Prostate gland (tissue), 2 donors: ENCODE measurements at regions not wholly inside any gene's neighbourhood (a gene's known extent, or its start where the extent isn't known, plus 50 kb on each side); places are given as distances from the start of the nearest gene placed in this dataset.
A peak's percentile ranks its signal among the peaks of the same experiment; 100 is the strongest.

Source experiments
- DNase-seq: peaks from one replicate; pipeline ENCODE4 v3.0.0-alpha.2; 2019; ENCODE audit warnings: low spot score
- H3K27ac ChIP-seq, 2 donors: fragments of 200-600 bp; sonication (generic); 2 replicates each; pipeline ENCODE4 v1.5.1; 2017 to 2019
- H3K27me3 ChIP-seq: fragments of 200-600 bp; sonication (generic); replicated peaks from 2 replicates; pipeline ENCODE4 v1.5.1; 2019; ENCODE audit not compliant: insufficient read depth
- H3K36me3 ChIP-seq, 2 donors: fragments of 200-600 bp; sonication (generic); 1 replicate in 1 of 2; 2 replicates in 1 of 2; pipeline versions ENCODE4 v1.5.1 to v1.8.1; 2017 to 2019
- H3K4me1 ChIP-seq: fragments of 200-600 bp; sonication (generic); replicated peaks from 2 replicates; pipeline ENCODE4 v1.5.1; 2019
- H3K4me3 ChIP-seq, 2 donors: fragments of 200-600 bp; sonication (generic); 2 replicates each; pipeline ENCODE4 v1.5.1; 2017 to 2019
- H3K9me3 ChIP-seq: fragments of 200-600 bp; sonication (generic); 2 replicates; pipeline ENCODE4 v1.5.1; 2017
- POLR2A ChIP-seq: fragments of 450-650 bp; IDR thresholded peaks from one replicate; pipeline ENCODE4 v1.6.1; 2016; ENCODE audit warnings: antibody characterized with exemption, mild to moderate bottlenecking
- POLR2AphosphoS5 ChIP-seq: sonication (generic); formaldehyde crosslinking; IDR thresholded peaks from one replicate; pipeline ENCODE4 v1.6.1; 2017; ENCODE audit warnings: antibody characterized with exemption
- WGBS: methylation state at CpG from one replicate; pipeline ENCODE4 v1.1.5; 2018; 5-methylcytosine and 5-hydroxymethylcytosine counted together
- intact Hi-C: fragments of 100-400 bp; cut with DNase I; formaldehyde crosslinking; loops from one replicate; pipeline ENCODE4 v1.14.2; 2022
- TF ChIP-seq, protein P1 (sequence below), 4 experiments: fragments of 200-600 bp in 2 of 4; fragments of 450-650 bp in 2 of 4; sonication (generic) in 2 of 4; IDR thresholded peaks; 1 replicate in 3 of 4; 2 replicates in 1 of 4; pipeline ENCODE4 v1.5.1; 2016 to 2019; ENCODE audit warnings: antibody characterized with exemption in 4 of 4, mild to moderate bottlenecking in 2 of 4, moderate library complexity in 2 of 4

GRCh38 chr6:113489952-113490746, 367.0 kb upstream of the MARCKS start:
- H3K9me3 ChIP-seq = no peaks in the 10 kb centered on the region
- DNase-seq = peak; percentile 7
- no peaks in the 10 kb centered on the region for H3K4me1 ChIP-seq
- intact Hi-C loops = no loop called here
- H3K27ac ChIP-seq = no peak overlapping the region
- 68% methylated on average over 1 of the region's 1 CpG for WGBS
- H3K4me3 ChIP-seq = no peak overlapping the region
- TF ChIP-seq POLR2A (no peak), POLR2AphosphoS5 (no peak)
- TF ChIP-seq, protein P1, sequence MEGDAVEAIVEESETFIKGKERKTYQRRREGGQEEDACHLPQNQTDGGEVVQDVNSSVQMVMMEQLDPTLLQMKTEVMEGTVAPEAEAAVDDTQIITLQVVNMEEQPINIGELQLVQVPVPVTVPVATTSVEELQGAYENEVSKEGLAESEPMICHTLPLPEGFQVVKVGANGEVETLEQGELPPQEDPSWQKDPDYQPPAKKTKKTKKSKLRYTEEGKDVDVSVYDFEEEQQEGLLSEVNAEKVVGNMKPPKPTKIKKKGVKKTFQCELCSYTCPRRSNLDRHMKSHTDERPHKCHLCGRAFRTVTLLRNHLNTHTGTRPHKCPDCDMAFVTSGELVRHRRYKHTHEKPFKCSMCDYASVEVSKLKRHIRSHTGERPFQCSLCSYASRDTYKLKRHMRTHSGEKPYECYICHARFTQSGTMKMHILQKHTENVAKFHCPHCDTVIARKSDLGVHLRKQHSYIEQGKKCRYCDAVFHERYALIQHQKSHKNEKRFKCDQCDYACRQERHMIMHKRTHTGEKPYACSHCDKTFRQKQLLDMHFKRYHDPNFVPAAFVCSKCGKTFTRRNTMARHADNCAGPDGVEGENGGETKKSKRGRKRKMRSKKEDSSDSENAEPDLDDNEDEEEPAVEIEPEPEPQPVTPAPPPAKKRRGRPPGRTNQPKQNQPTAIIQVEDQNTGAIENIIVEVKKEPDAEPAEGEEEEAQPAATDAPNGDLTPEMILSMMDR (IDR thresholded peaks at IDR 0.05) = no peak
- H3K36me3 ChIP-seq = no peaks in the 10 kb centered on the region
- no peaks in the 10 kb centered on the region for H3K27me3 ChIP-seq

DNA sequence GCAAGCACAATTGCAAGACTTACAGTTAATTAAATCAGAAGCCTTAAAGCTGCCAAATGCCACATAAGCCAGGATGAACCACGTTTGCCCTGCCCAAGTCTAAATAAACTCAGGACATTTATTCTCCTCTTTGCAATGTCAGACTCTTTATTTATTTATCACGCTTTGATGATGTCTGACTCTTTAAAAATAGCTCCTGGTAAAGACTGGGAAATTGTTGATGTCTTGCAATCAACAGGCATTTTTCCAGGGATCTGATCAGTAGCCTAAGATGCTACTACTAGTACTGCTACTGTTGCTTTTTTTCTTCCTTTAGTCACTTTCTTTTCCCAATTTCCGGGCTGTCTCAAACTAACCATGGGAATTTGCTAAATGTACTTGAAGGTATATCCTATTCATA, 365.8 kb upstream of the MARCKS start:
- intact Hi-C loops = no loop called here
- Histone ChIP-seq H3K4me3 (no peak overlapping the region), H3K27ac (no peak overlapping the region), H3K9me3 (no peaks in the 10 kb centered on the region), H3K27me3 (no peaks in the 10 kb centered on the region), H3K4me1 (no peaks in the 10 kb centered on the region), H3K36me3 (no peaks in the 10 kb centered on the region)
- TF ChIP-seq POLR2AphosphoS5 (no peak), POLR2A (no peak)
- TF ChIP-seq, protein P1 (IDR thresholded peaks at IDR 0.05) = no peak
- no peak for DNase-seq
- 71% methylated on average over 3 of the region's 3 CpGs for WGBS

GRCh38 chr6:113493991-113494390, 363.2 kb upstream of the MARCKS start:
- Histone ChIP-seq H3K9me3 (no peaks in the 10 kb centered on the region), H3K36me3 (no peaks in the 10 kb centered on the region), H3K27me3 (no peaks in the 10 kb centered on the region), H3K4me1 (no peaks in the 10 kb centered on the region), H3K27ac (no peak overlapping the region), H3K4me3 (no peak overlapping the region)
- TF ChIP-seq, protein P1 (IDR thresholded peaks at IDR 0.05) = no peak
- no peak for TF ChIP-seq POLR2A
- TF ChIP-seq POLR2AphosphoS5 = no peak
- WGBS = 82% methylated on average over 2 of the region's 2 CpGs
- DNase-seq = no peak
- intact Hi-C loops = no loop called here

GRCh38 chr6:113495521-113495920, 361.6 kb upstream of the MARCKS start:
- no peaks in the 10 kb centered on the region for H3K36me3 ChIP-seq
- no peak overlapping the region for H3K27ac ChIP-seq
- TF ChIP-seq POLR2AphosphoS5 = no peak
- TF ChIP-seq, protein P1 (IDR thresholded peaks at IDR 0.05) = no peak
- TF ChIP-seq POLR2A = no peak
- H3K4me1 ChIP-seq = no peaks in the 10 kb centered on the region
- H3K27me3 ChIP-seq = no peaks in the 10 kb centered on the region
- H3K9me3 ChIP-seq = no peaks in the 10 kb centered on the region
- 100% methylated on average over 1 of the region's 1 CpG for WGBS
- no peak for DNase-seq
- intact Hi-C loops = no loop called here
- H3K4me3 ChIP-seq = no peak overlapping the region

- WGBS = 79% methylated on average over 4 of the region's 4 CpGs
- Histone ChIP-seq H3K36me3 (no peaks in the 10 kb centered on the region), H3K4me3 (no peak overlapping the region), H3K27me3 (no peaks in the 10 kb centered on the region), H3K27ac (no peak overlapping the region), H3K4me1 (no peaks in the 10 kb centered on the region), H3K9me3 (no peaks in the 10 kb centered on the region)
- DNase-seq = no peak
- TF ChIP-seq POLR2A (no peak), POLR2AphosphoS5 (no peak)
- TF ChIP-seq, protein P1 (IDR thresholded peaks at IDR 0.05) = no peak
- intact Hi-C loops = no loop called here
These were observed 361.0 kb upstream of the MARCKS start for GRCh38 chr6:113496166-113496565.
